PC-9 (cell line): ENCODE measurements at regions not wholly inside any gene's neighbourhood (a gene's known extent, or its start where the extent isn't known, plus 50 kb on each side); places are given as distances from the start of the nearest gene placed in this dataset.

Experiments used
- BruUV-seq: library from RNA; stranded (reverse); fragments of 400-500 nt; replicated peaks from 2 replicates; lab custom pipeline; 2021; lab: Mats Ljungman, UMichigan
- CTCF ChIA-PET: fragments of 300-600 bp; sonication (Branson Sonifier 250); formaldehyde crosslinking; loops from one replicate; lab custom pipeline; 2022; ENCODE audit warnings: antibody characterized with exemption; lab: Charles Lee
- POLR2A ChIA-PET: fragments of 300-600 bp; sonication (Branson Sonifier 250); formaldehyde crosslinking; loops from one replicate; lab custom pipeline; 2022; ENCODE audit warnings: antibody characterized with exemption; ENCODE audit not compliant: unreplicated experiment; lab: Charles Lee
- DNase-seq, 2 experiments: peaks; one replicate each; pipeline versions ENCODE4 v3.0.0 to v3.0.0-alpha.2; 2015 to 2022; ENCODE audit warnings: mixed read lengths in 1 of 2
- H2AFZ ChIP-seq: fragments of 200-600 bp; sonication (generic); 2 replicates; pipeline ENCODE4 v1.8.1; 2017; ENCODE audit warnings: antibody characterized with exemption
- H3F3A ChIP-seq: fragments of 200-600 bp; sonication (generic); 2 replicates; pipeline ENCODE4 v1.8.1; 2017; ENCODE audit warnings: antibody characterized with exemption, mild to moderate bottlenecking, low read depth; ENCODE audit not compliant: insufficient read depth
- H3K27ac ChIP-seq: fragments of 200-600 bp; sonication (generic); 2 replicates; pipeline ENCODE4 v1.6.1; 2016; ENCODE audit warnings: mixed run types
- H3K27me3 ChIP-seq: fragments of 200-600 bp; sonication (generic); 2 replicates; pipeline ENCODE4 v1.6.1; 2016; ENCODE audit warnings: low read depth, mixed run types; ENCODE audit not compliant: insufficient read depth
- H3K36me3 ChIP-seq: fragments of 200-600 bp; sonication (generic); 2 replicates; pipeline ENCODE4 v1.6.1; 2016; ENCODE audit warnings: low read depth, mixed run types
- H3K4me1 ChIP-seq: fragments of 200-600 bp; sonication (generic); replicated peaks from 2 replicates; pipeline ENCODE4 v1.6.1; 2016; ENCODE audit warnings: mixed run types; ENCODE audit not compliant: insufficient read depth
- H3K4me2 ChIP-seq: fragments of 200-600 bp; sonication (generic); 2 replicates; pipeline ENCODE4 v1.6.1; 2017; ENCODE audit warnings: mixed run types
- H3K4me3 ChIP-seq: fragments of 200-600 bp; sonication (generic); 2 replicates; pipeline ENCODE4 v1.6.1; 2016; ENCODE audit warnings: mixed run types
- H3K79me2 ChIP-seq: fragments of 200-600 bp; sonication (generic); 2 replicates; pipeline ENCODE4 v1.6.1; 2017; ENCODE audit warnings: low read depth, mixed run types
- H3K9me2 ChIP-seq: fragments of 200-600 bp; sonication (generic); 2 replicates; pipeline ENCODE4 v1.8.1; 2017; ENCODE audit warnings: mild to moderate bottlenecking; ENCODE audit not compliant: insufficient read depth
- H3K9me3 ChIP-seq: fragments of 200-600 bp; sonication (generic); 2 replicates; pipeline ENCODE4 v1.8.1; 2016; ENCODE audit warnings: low read depth; ENCODE audit not compliant: insufficient read depth
- H4K20me1 ChIP-seq: fragments of 200-600 bp; sonication (generic); 2 replicates; pipeline ENCODE4 v1.8.1; 2017; ENCODE audit not compliant: insufficient read depth
- CTCF ChIP-seq: fragments of 200-600 bp; sonication (generic); conservative IDR thresholded peaks from 2 replicates; pipeline ENCODE4 v1.6.1; 2017; ENCODE audit warnings: mixed run types, antibody characterized with exemption, mild to moderate bottlenecking, moderate library complexity
- EZH2 ChIP-seq: fragments of 200-600 bp; sonication (generic); IDR thresholded peaks from 2 replicates; pipeline ENCODE4 v1.8.0; 2017; ENCODE audit warnings: antibody characterized with exemption, low read depth
- intact Hi-C: fragments of 100-400 bp; cut with micrococcal nuclease; formaldehyde crosslinking; loops from one replicate; pipeline ENCODE4 v1.10.0; 2022; ENCODE audit not compliant: unreplicated experiment

GRCh38 chr22:48372390-48372789 lies 1455.3 kb downstream of the BRD1 start:
- H4K20me1 ChIP-seq = 0 out of 2 replicates have a peak, but pooled peaks cover 4% of the 10 kb centered on the region
- H3K36me3 ChIP-seq = no peaks in the 10 kb centered on the region
- ChIA-PET CTCF (no interaction called here), POLR2A (no interaction called here)
- H3K9me3 ChIP-seq = no peaks in the 10 kb centered on the region
- no peak for DNase-seq
- H2AFZ ChIP-seq = no peak overlapping the region
- H3K4me2 ChIP-seq = no peak overlapping the region
- no TSS peak for BruUV-seq
- TF ChIP-seq CTCF (no peak), EZH2 (no peak)
- H3K4me1 ChIP-seq = no peaks in the 10 kb centered on the region
- no peaks in the 10 kb centered on the region for H3K9me2 ChIP-seq
- no peaks in the 10 kb centered on the region for H3F3A ChIP-seq
- no peaks in the 10 kb centered on the region for H3K79me2 ChIP-seq
- intact Hi-C loops = no loop called here
- peaks cover 98% of the 10 kb centered on the region for H3K27me3 ChIP-seq
- no peak overlapping the region for H3K4me3 ChIP-seq
- H3K27ac ChIP-seq = no peak overlapping the region

- POLR2A ChIA-PET = no interaction called here
- no TSS peak for BruUV-seq
- H3K4me2 ChIP-seq = no peak overlapping the region
These were observed 1456.3 kb downstream of the BRD1 start for GRCh38 chr22:48371391-48371790.

DNA sequence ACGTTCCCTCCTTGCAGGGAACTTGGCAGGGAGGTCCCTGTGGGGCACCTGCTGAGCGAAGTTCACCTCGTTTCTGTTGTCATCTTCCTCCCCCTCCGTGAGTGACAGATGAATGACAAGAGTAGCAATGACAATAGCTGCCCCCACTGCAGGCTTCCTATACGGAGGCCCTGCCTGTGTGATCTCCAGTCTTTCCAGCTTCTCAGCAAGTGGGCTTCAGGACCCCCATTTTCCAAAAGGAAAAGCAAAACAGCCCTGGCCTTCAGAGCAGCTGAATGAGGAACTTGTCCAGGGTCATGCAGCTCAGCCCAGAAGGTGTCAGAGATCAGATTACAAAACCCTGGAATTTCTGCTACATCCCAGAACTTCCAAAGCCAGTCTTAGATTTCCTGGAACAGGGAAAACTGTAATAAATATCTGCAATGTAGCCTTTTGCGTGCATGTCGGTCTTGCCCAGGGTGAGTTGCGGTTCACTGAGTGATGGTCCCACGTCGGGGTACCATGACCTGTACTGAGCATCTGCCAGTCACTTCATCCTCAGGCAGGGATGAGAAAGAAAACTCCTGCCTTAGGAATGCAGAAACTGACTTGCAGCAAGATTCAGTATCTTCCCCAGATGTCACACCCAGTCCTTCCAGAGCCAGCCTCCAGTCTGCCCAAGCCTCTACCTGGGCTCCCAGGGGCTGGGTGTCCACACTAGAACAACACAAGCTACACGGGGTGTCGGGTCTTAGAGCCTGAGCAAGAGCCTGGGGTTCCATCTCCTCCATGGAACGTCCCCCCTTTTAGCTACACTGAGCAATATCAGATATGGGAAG lies 1457.0 kb downstream of the BRD1 start:
- Histone ChIP-seq H2AFZ (no peak overlapping the region), H3F3A (no peaks in the 10 kb centered on the region), H3K27ac (no peak overlapping the region), H4K20me1 (0 out of 2 replicates have a peak, but pooled peaks cover 4% of the 10 kb centered on the region), H3K27me3 (peaks cover 98% of the 10 kb centered on the region), H3K4me3 (no peak overlapping the region), H3K9me2 (no peaks in the 10 kb centered on the region), H3K4me1 (no peaks in the 10 kb centered on the region), H3K9me3 (no peaks in the 10 kb centered on the region), H3K36me3 (no peaks in the 10 kb centered on the region), H3K4me2 (no peak overlapping the region), H3K79me2 (no peaks in the 10 kb centered on the region)
- no peak for TF ChIP-seq EZH2
- no peak for TF ChIP-seq CTCF
- intact Hi-C loops = no loop called here
- no TSS peak for BruUV-seq
- no peak for DNase-seq
- POLR2A ChIA-PET = no interaction called here
- CTCF ChIA-PET = no interaction called here

More at GRCh38 chr22:48371391-48371790, 1456.3 kb downstream of the BRD1 start:
- H3K27ac ChIP-seq = no peak overlapping the region
- CTCF ChIA-PET = no interaction called here
- no peaks in the 10 kb centered on the region for H3K36me3 ChIP-seq
- H3F3A ChIP-seq = no peaks in the 10 kb centered on the region
- DNase-seq = no peak
- peaks cover 98% of the 10 kb centered on the region for H3K27me3 ChIP-seq
- 0 out of 2 replicates have a peak, but pooled peaks cover 4% of the 10 kb centered on the region for H4K20me1 ChIP-seq
- TF ChIP-seq EZH2 (no peak), CTCF (no peak)
- H3K4me1 ChIP-seq = no peaks in the 10 kb centered on the region
- no peaks in the 10 kb centered on the region for H3K79me2 ChIP-seq
- H2AFZ ChIP-seq = no peak overlapping the region
- no peaks in the 10 kb centered on the region for H3K9me3 ChIP-seq
- intact Hi-C loops = no loop called here
- H3K9me2 ChIP-seq = no peaks in the 10 kb centered on the region
- no peak overlapping the region for H3K4me3 ChIP-seq
